BLaER1 (cell line): ENCODE measurements at regions not wholly inside any gene's neighbourhood (a gene's known extent, or its start where the extent isn't known, plus 50 kb on each side); places are given as distances from the start of the nearest gene placed in this dataset.
"Not testable (repeated sequence)": the region's sequence is repeated elsewhere in the genome, so short reads cannot be mapped to it uniquely, and the experiment has no call there.

Experiments
- H3K27ac ChIP-seq: shearing (Covaris generic); formaldehyde crosslinking; 2 replicates; pipeline ENCODE4 v1.8.1; 2022
- H3K27me3 ChIP-seq: shearing (Covaris generic); formaldehyde crosslinking; 2 replicates; pipeline ENCODE4 v1.8.1; 2022
- H3K36me3 ChIP-seq: shearing (Covaris generic); formaldehyde crosslinking; 2 replicates; pipeline ENCODE4 v1.8.1; 2022
- H3K4me1 ChIP-seq: shearing (Covaris generic); formaldehyde crosslinking; 2 replicates; pipeline ENCODE4 v1.8.1; 2022
- H3K4me2 ChIP-seq: shearing (Covaris generic); formaldehyde crosslinking; 2 replicates; pipeline ENCODE4 v1.8.1; 2022
- H3K4me3 ChIP-seq: shearing (Covaris generic); formaldehyde crosslinking; 2 replicates; pipeline ENCODE4 v1.8.1; 2022
- H3K9ac ChIP-seq: shearing (Covaris generic); formaldehyde crosslinking; 2 replicates; pipeline ENCODE4 v1.8.1; 2022
- H3K9me3 ChIP-seq: shearing (Covaris generic); formaldehyde crosslinking; 2 replicates; pipeline ENCODE4 v1.8.1; 2022
- H4K20me1 ChIP-seq: shearing (Covaris generic); formaldehyde crosslinking; 2 replicates; pipeline ENCODE4 v1.8.1; 2022
- Cebpa-rat ChIP-seq: shearing (Covaris generic); IDR thresholded peaks from 2 replicates; pipeline ENCODE4 v1.8.1; 2022

- TF ChIP-seq Cebpa-rat: no peak
- no peak overlapping the region for H3K4me3 ChIP-seq
- no peaks in the 10 kb centered on the region for H4K20me1 ChIP-seq
- no peaks in the 10 kb centered on the region for H3K9me3 ChIP-seq
- H3K4me1 ChIP-seq: peaks cover 16% of the 10 kb centered on the region
- no peak overlapping the region for H3K9ac ChIP-seq
- no peaks in the 10 kb centered on the region for H3K36me3 ChIP-seq
- no peaks in the 10 kb centered on the region for H3K27me3 ChIP-seq
- no peak overlapping the region for H3K4me2 ChIP-seq
- H3K27ac ChIP-seq: no peak overlapping the region
Observed at GRCh38 chr14:71395636-71396035, 488.4 kb downstream of the PCNX1 start.

DNA sequence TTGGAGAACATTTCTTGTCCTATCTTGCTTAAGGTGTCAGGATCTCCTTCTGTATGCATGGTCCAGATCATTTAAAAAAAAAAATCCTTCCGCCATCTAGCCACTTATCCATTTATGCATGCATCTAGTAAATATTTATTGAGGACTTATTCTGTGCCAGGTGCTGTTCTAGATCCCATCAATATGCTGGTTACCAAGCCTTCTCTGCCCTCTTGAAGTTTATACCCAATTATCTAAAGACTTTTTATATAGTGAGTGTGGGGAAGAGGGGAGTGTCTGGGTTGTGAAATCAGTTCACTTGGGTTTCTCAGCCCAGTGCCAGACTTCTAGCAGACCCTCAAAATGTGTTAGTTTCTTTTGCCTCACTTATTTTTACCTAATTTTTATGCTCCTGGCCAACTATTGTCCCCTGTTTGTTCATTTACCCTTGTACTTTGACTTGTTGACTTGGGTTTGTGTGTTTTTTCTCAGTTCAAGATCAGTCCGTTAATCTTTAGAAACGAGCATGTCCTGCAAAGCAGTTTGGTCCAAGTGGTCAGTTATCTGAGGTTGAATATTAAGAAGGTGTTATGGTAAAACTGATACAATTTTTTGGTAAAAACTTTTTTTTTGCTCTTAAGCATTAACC is 488.9 kb downstream of the PCNX1 start:
- H3K27ac ChIP-seq: no peak overlapping the region
- H3K9me3 ChIP-seq: no peaks in the 10 kb centered on the region
- no peak overlapping the region for H3K9ac ChIP-seq
- H3K27me3 ChIP-seq: no peaks in the 10 kb centered on the region
- H3K4me3 ChIP-seq: no peak overlapping the region
- H3K4me1 ChIP-seq: peaks cover 16% of the 10 kb centered on the region
- no peak for TF ChIP-seq Cebpa-rat
- H3K36me3 ChIP-seq: no peaks in the 10 kb centered on the region
- H3K4me2 ChIP-seq: no peak overlapping the region
- H4K20me1 ChIP-seq: no peaks in the 10 kb centered on the region

DNA sequence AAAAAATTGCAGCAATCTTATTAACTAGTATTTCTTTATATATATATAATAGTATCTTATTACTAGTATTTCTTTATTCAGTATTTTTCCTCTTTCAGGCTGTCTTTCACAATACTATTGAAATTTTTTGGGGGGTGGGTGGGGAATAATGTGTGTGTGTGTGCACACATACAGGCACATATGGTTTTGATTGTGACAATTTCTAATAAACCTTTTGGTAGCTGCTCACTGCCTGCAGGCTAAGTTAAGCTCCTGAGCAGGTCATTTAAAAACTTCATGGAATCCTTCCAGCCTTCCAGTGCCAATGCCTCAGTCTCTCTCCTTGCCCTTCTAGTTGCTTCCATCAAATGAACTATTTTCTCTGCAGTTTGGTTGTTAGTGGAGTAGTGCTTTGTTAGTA is 490.1 kb downstream of the PCNX1 start:
- Histone ChIP-seq H3K27me3 (no peaks in the 10 kb centered on the region), H3K9ac (no peak overlapping the region), H3K27ac (no peak overlapping the region), H3K4me3 (no peak overlapping the region), H3K9me3 (no peaks in the 10 kb centered on the region), H3K36me3 (no peaks in the 10 kb centered on the region), H3K4me2 (no peak overlapping the region), H4K20me1 (no peaks in the 10 kb centered on the region), H3K4me1 (peaks cover 10% of the 10 kb centered on the region)
- TF ChIP-seq Cebpa-rat: no peak

GRCh38 chr14:71398450-71398849 is 491.2 kb downstream of the PCNX1 start:
- H4K20me1 ChIP-seq: no peaks in the 10 kb centered on the region
- H3K4me1 ChIP-seq: peaks cover 10% of the 10 kb centered on the region; the same call in 1 of the 2 replicates
- H3K4me3 ChIP-seq: no peak overlapping the region
- H3K9ac ChIP-seq: no peak overlapping the region
- H3K4me2 ChIP-seq: no peak overlapping the region
- no peaks in the 10 kb centered on the region for H3K36me3 ChIP-seq
- H3K27me3 ChIP-seq: no peaks in the 10 kb centered on the region
- no peaks in the 10 kb centered on the region for H3K9me3 ChIP-seq
- no peak overlapping the region for H3K27ac ChIP-seq
- no peak for TF ChIP-seq Cebpa-rat

GRCh38 chr14:71399057-71399487 is 491.8 kb downstream of the PCNX1 start:
- no peaks in the 10 kb centered on the region for H3K36me3 ChIP-seq
- no peak for TF ChIP-seq Cebpa-rat
- H3K4me1 ChIP-seq: peaks cover 10% of the 10 kb centered on the region; the same call in 1 of the 2 replicates
- no peaks in the 10 kb centered on the region for H3K9me3 ChIP-seq
- H3K4me2 ChIP-seq: peak overlapping the region; percentile 12; the same call in 1 of the 2 replicates
- H3K9ac ChIP-seq: no peak overlapping the region
- no peaks in the 10 kb centered on the region for H3K27me3 ChIP-seq
- no peaks in the 10 kb centered on the region for H4K20me1 ChIP-seq
- no peak overlapping the region for H3K4me3 ChIP-seq
- H3K27ac ChIP-seq: no peak overlapping the region

DNA sequence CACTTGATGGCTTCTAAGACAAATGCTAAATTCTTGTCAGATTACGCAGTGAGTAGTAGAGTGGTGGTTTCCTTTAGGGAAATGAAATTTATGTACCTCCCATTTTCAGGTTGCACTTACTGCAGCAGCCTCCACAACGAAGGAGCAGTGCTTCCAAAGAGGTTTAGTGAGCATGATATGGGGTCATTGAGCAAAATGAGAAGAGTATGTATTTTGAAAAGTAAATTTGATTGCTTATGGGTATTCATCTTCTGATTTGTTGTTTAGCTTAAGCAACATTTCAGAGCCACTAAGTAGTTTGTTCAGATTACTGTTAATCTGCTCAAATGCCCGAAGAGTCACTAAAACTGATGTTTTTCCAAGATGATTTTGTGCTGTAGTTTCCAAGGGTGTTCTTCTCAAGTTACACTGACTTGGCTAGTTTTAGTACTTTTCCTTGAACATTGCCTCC is 493.6 kb downstream of the PCNX1 start:
- no peaks in the 10 kb centered on the region for H3K9me3 ChIP-seq
- H3K27me3 ChIP-seq: no peaks in the 10 kb centered on the region
- H3K4me3 ChIP-seq: no peak overlapping the region
- peaks cover 10% of the 10 kb centered on the region; the same call in 1 of the 2 replicates for H3K4me1 ChIP-seq
- no peak overlapping the region for H3K4me2 ChIP-seq
- H4K20me1 ChIP-seq: no peaks in the 10 kb centered on the region
- H3K27ac ChIP-seq: no peak overlapping the region
- TF ChIP-seq Cebpa-rat: no peak
- H3K36me3 ChIP-seq: no peaks in the 10 kb centered on the region
- H3K9ac ChIP-seq: no peak overlapping the region

DNA sequence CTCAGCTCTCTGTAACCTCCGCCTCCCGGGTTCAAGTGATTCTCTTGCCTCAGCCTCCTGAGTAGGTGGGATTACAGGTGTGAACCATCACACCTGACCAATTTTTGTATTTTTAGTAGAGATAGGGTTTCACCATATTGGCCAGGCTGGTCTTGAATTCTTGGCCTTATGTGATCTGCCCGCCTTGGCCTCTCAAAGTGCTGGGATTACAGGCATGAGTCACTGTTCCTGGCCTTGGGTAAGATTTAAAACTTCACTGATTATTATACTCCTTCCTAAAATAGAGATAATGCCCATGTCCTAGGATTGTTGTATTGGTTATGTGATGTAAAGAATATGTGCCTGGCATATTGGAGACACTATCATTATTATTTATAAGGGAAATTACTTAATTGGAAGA is 495.2 kb downstream of the PCNX1 start:
- not testable (repeated sequence) for H3K36me3 ChIP-seq, H3K27ac ChIP-seq, H3K9ac ChIP-seq, H4K20me1 ChIP-seq, H3K4me2 ChIP-seq, H3K4me3 ChIP-seq, H3K4me1 ChIP-seq, H3K9me3 ChIP-seq, H3K27me3 ChIP-seq

GRCh38 chr14:71403656-71404055 is 496.4 kb downstream of the PCNX1 start:
- H3K4me3 ChIP-seq: no peak overlapping the region
- H4K20me1 ChIP-seq: no peaks in the 10 kb centered on the region

DNA sequence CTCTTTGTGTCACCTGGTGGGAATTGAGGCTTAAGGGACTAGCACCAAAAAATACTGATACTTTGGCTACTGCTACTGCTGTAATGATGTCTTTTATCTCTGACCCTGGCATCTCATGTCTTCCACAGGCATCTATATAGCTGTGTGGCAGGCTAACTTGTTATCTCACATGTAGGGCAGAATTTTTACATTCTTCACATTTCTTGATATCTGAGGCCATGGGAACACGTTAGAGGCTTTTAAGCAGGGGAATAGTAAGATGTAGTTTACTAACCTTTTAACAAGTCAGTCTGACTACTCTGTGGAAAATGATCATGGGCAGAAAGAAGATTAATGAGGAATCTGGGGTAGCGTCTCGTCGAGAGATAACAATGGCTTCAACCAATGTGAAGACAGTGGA is 498.4 kb downstream of the PCNX1 start:
- no peaks in the 10 kb centered on the region for H3K36me3 ChIP-seq
- H3K4me1 ChIP-seq: no peaks in the 10 kb centered on the region
- H3K27me3 ChIP-seq: no peaks in the 10 kb centered on the region
- TF ChIP-seq Cebpa-rat: no peak
- H3K4me2 ChIP-seq: no peak overlapping the region
- H3K27ac ChIP-seq: no peak overlapping the region
- H4K20me1 ChIP-seq: no peaks in the 10 kb centered on the region
- H3K9ac ChIP-seq: no peak overlapping the region
- no peak overlapping the region for H3K4me3 ChIP-seq
- H3K9me3 ChIP-seq: 0 out of 2 replicates have a peak, but pooled peaks cover 3% of the 10 kb centered on the region

More at GRCh38 chr14:71403656-71404055, 496.4 kb downstream of the PCNX1 start:
- Histone ChIP-seq H3K4me1 (peaks cover 10% of the 10 kb centered on the region; the same call in 1 of the 2 replicates), H3K4me2 (no peak overlapping the region), H3K36me3 (no peaks in the 10 kb centered on the region), H3K27ac (no peak overlapping the region), H3K9ac (no peak overlapping the region), H3K9me3 (0 out of 2 replicates have a peak, but pooled peaks cover 3% of the 10 kb centered on the region), H3K27me3 (no peaks in the 10 kb centered on the region)
- no peak for TF ChIP-seq Cebpa-rat

GRCh38 chr14:71408362-71409030 is 501.2 kb downstream of the PCNX1 start:
- no peak overlapping the region for H3K9ac ChIP-seq

More at GRCh38 chr14:71408362-71409030, 501.2 kb downstream of the PCNX1 start:
- no peak for TF ChIP-seq Cebpa-rat
- no peak overlapping the region for H3K27ac ChIP-seq
- no peak overlapping the region for H3K4me3 ChIP-seq
- no peaks in the 10 kb centered on the region for H4K20me1 ChIP-seq
- H3K27me3 ChIP-seq: no peaks in the 10 kb centered on the region
- no peaks in the 10 kb centered on the region for H3K4me1 ChIP-seq
- H3K4me2 ChIP-seq: no peak overlapping the region
- no peaks in the 10 kb centered on the region for H3K36me3 ChIP-seq
- H3K9me3 ChIP-seq: 0 out of 2 replicates have a peak, but pooled peaks cover 3% of the 10 kb centered on the region
